ENCODE measurements at regions not wholly inside any gene's neighbourhood (a gene's known extent, or its start where the extent isn't known, plus 50 kb on each side); places are given as distances from the start of the nearest gene placed in this dataset.

- TF ChIP-seq ELF1 (tag; IDR thresholded peaks at IDR 0.05) = no peak
- no peak for TF ChIP-seq POLR2AphosphoS5 (IDR thresholded peaks at IDR 0.05; ENCODE audit: control insufficient read depth, insufficient read depth, low read depth, low read length)
- no peak for TF ChIP-seq YY1 (IDR thresholded peaks at IDR 0.05; ENCODE audit: borderline replicate concordance in 1 of 3, control insufficient read depth in 1 of 3, extremely low read depth in 1 of 3, insufficient read depth in 3 of 3, insufficient read length in 1 of 3, insufficient replicate concordance in 2 of 3, low read depth in 1 of 3, low read length in 2 of 3)
- no peak for TF ChIP-seq EZH2 (IDR thresholded peaks at IDR 0.05; ENCODE audit: borderline replicate concordance, low read depth, low read length)
- no peak for TF ChIP-seq MAFK (IDR thresholded peaks at IDR 0.05; ENCODE audit: low read length)
- no peak for TF ChIP-seq MYC (IDR thresholded peaks at IDR 0.05; ENCODE audit: low read depth, low read length)
- TF ChIP-seq MYC (CRISPR knock-in tag; IDR thresholded peaks at IDR 0.05; ENCODE audit: borderline replicate concordance, low read depth) = no peak
- no peak for TF ChIP-seq CHD4 (IDR thresholded peaks at IDR 0.05; ENCODE audit: insufficient read depth, insufficient replicate concordance, low read depth, low read length, poor library complexity, severe bottlenecking)
- no peak for TF ChIP-seq ATF3 (IDR thresholded peaks at IDR 0.05)
- no peak for TF ChIP-seq ATF3 (CRISPR knock-in tag; conservative IDR thresholded peaks at IDR 0.05)
- TF ChIP-seq BCLAF1 (IDR thresholded peaks at IDR 0.05; ENCODE audit: borderline replicate concordance in 1 of 2, control insufficient read depth in 1 of 2, low read depth in 2 of 2, low read length in 1 of 2) = no peak
- TF ChIP-seq ATF2 (CRISPR knock-in tag; IDR thresholded peaks at IDR 0.05) = no peak
- TF ChIP-seq TCF7L2 (IDR thresholded peaks at IDR 0.05; ENCODE audit: low read depth, low read length) = no peak
- no peak for TF ChIP-seq POLR2H (tag; IDR thresholded peaks at IDR 0.05; ENCODE audit: low read depth)
Measured at GRCh38 chr3:180184816-180185215, 148.1 kb upstream of the PEX5L start.
